ENCODE measurements at regions not wholly inside any gene's neighbourhood (a gene's known extent, or its start where the extent isn't known, plus 50 kb on each side); places are given as distances from the start of the nearest gene placed in this dataset.

GRCh38 chr7:149595078-149595477 is 97.5 kb upstream of the ZNF746 start:
- peaks cover 11% of the 10 kb centered on the region for H3K4me1 ChIP-seq (ENCODE audit: control insufficient read depth, insufficient read depth, low read length)
- H3K27me3 Mint-ChIP-seq (ENCODE audit: low read depth in 2 of 2), result no peaks in the 10 kb centered on the region
- 96% methylated on average over 4 of the region's 4 CpGs for WGBS (ENCODE audit: insufficient coverage)
- no peak overlapping the region for H3K4me3 ChIP-seq (ENCODE audit: low read length)
- H3K27me3 ChIP-seq (ENCODE audit: control insufficient read depth, insufficient read depth, low read length), result no peaks in the 10 kb centered on the region
- H3K9me3 ChIP-seq (ENCODE audit: control insufficient read depth, insufficient read depth, low read length), result no peaks in the 10 kb centered on the region
- peak overlapping the region in 1 of 2 donors; percentile 36 for H3K27ac Mint-ChIP-seq
- no peaks in the 10 kb centered on the region for H3K9me3 Mint-ChIP-seq
- peaks cover 26 to 45% of the 10 kb centered on the region in 2 donors for H3K4me1 Mint-ChIP-seq
- ATAC-seq (no peak), DNase-seq (no peak)
- peaks cover 4% of the 10 kb centered on the region for H3K36me3 ChIP-seq (ENCODE audit: control insufficient read depth, insufficient read depth, low read length)
- no peak for TF ChIP-seq CTCF (IDR thresholded peaks at IDR 0.05)
- H3K36me3 Mint-ChIP-seq, result peaks cover 10% of the 10 kb centered on the region
- no peak overlapping the region for H3K4me3 Mint-ChIP-seq
- intact Hi-C loops (cut with micrococcal nuclease), result no loop called here
- H3K27ac ChIP-seq (ENCODE audit: low read length), result no peak overlapping the region

- TF ChIP-seq CTCF (IDR thresholded peaks at IDR 0.05), result no peak
- Histone ChIP-seq H3K4me1 (ENCODE audit: control insufficient read depth, insufficient read depth, low read length) (no peaks in the 10 kb centered on the region), H3K27me3 (ENCODE audit: control insufficient read depth, insufficient read depth, low read length) (no peaks in the 10 kb centered on the region), H3K9me3 (ENCODE audit: control insufficient read depth, insufficient read depth, low read length) (peaks cover 5% of the 10 kb centered on the region), H3K27ac (ENCODE audit: low read length) (no peak overlapping the region), H3K36me3 (ENCODE audit: control insufficient read depth, insufficient read depth, low read length) (peaks cover 32% of the 10 kb centered on the region), H3K4me3 (ENCODE audit: low read length) (no peak overlapping the region)
- H3K36me3 Mint-ChIP-seq, result no peaks in the 10 kb centered on the region
- H3K27ac Mint-ChIP-seq, result no peak overlapping the region
- 87% methylated on average over 1 of the region's 1 CpG for WGBS (ENCODE audit: insufficient coverage)
- ATAC-seq (no peak), DNase-seq (no peak)
- no peaks in the 10 kb centered on the region for H3K27me3 Mint-ChIP-seq (ENCODE audit: low read depth in 2 of 2)
- no peaks in the 10 kb centered on the region for H3K9me3 Mint-ChIP-seq
- H3K4me3 Mint-ChIP-seq, result no peak overlapping the region
- intact Hi-C loops (cut with micrococcal nuclease), result no loop called here
- peaks cover 12 to 19% of the 10 kb centered on the region in 2 donors for H3K4me1 Mint-ChIP-seq
These were observed 91.3 kb upstream of the ZNF746 start for GRCh38 chr7:149588930-149589329.

GRCh38 chr7:149586646-149587645 is 89.3 kb upstream of the ZNF746 start:
- Histone ChIP-seq H3K27ac (ENCODE audit: low read length) (no peak overlapping the region), H3K4me1 (ENCODE audit: control insufficient read depth, insufficient read depth, low read length) (no peaks in the 10 kb centered on the region), H3K36me3 (ENCODE audit: control insufficient read depth, insufficient read depth, low read length) (peaks cover 32% of the 10 kb centered on the region), H3K9me3 (ENCODE audit: control insufficient read depth, insufficient read depth, low read length) (peaks cover 5% of the 10 kb centered on the region), H3K4me3 (ENCODE audit: low read length) (no peak overlapping the region), H3K27me3 (ENCODE audit: control insufficient read depth, insufficient read depth, low read length) (no peaks in the 10 kb centered on the region)
- intact Hi-C loops (cut with micrococcal nuclease), result no loop called here
- Mint-ChIP-seq H3K4me1 (peaks cover 12 to 27% of the 10 kb centered on the region in 2 donors), H3K9me3 (no peaks in the 10 kb centered on the region), H3K27me3 (ENCODE audit: low read depth in 2 of 2) (no peaks in the 10 kb centered on the region), H3K4me3 (no peak overlapping the region), H3K36me3 (no peaks in the 10 kb centered on the region), H3K27ac (no peak overlapping the region)
- 86% methylated on average over 8 of the region's 10 CpGs for WGBS (ENCODE audit: insufficient coverage)
- TF ChIP-seq CTCF (IDR thresholded peaks at IDR 0.05), result no peak
- ATAC-seq, result no peak
- no peak for DNase-seq

Data from natural killer cell (primary cell).